ENCODE measurements at regions not wholly inside any gene's neighbourhood (a gene's known extent, or its start where the extent isn't known, plus 50 kb on each side); places are given as distances from the start of the nearest gene placed in this dataset.

DNA sequence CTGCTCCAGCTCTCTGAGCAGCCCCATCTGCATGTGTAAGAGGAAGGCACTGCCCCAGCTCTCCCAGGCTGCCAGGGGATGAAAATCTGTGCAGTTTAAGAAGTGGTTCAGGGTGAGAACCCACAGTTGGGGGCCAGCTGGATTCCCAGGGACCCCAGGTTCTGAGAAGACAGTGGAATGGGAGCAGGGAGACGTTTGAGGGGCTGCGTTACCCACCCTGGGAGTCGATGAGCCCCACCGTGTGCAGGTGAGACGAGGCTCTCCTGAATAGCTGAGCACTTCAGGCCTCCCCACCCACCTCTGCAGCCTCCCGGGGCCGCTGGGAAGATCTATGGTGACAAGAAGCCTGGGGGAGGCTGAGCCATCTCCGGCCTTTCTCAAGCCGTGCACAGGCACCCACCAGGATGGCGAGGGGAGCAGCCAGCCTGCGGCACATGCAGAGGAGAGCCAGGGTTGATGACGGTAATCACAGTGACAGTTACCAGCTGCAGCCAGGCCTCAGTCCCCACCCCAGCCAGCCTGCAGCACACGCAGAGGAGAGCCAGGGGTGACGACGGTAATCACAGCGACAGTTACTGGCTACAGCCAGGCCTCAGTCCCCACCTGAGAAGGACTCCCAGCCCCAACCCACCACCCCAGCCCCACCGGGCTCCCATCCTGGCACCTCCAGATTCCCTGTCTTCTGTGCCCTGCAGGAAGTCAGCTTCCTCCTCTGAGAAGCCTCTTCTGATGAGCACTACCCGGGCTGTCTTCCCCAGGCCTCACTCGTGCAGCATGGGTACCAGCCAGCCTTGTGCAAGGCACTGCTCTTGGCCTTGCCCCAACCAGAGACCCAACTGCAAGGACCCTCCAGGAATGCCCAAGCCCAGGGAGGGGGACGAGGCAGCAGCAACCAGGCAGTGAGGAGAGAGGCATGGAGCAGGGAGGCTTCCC lies 150.8 kb upstream of the PPP1R26 start:
- Histone ChIP-seq H3K36me3 (ENCODE audit: insufficient read depth, low read length) (no peaks in the 10 kb centered on the region), H3K9ac (ENCODE audit: low read length) (no peak overlapping the region), H3K27me3 (ENCODE audit: low read length) (no peaks in the 10 kb centered on the region), H3K4me1 (ENCODE audit: low read length) (no peaks in the 10 kb centered on the region), H2AFZ (ENCODE audit: low read length) (no peak overlapping the region), H3K4me3 (ENCODE audit: low read length) (no peak overlapping the region), H3K4me2 (ENCODE audit: low read depth, low read length, poor library complexity, severe bottlenecking) (no peak overlapping the region), H3K9me3 (ENCODE audit: low read length) (no peaks in the 10 kb centered on the region), H3K9me2 (replicated peaks; ENCODE audit: insufficient read depth, low read length) (no peaks in the 10 kb centered on the region), H3K79me2 (ENCODE audit: low read length) (no peaks in the 10 kb centered on the region), H3K27ac (ENCODE audit: low read length) (no peak overlapping the region), H4K20me1 (ENCODE audit: insufficient read depth, low read depth, low read length) (no peaks in the 10 kb centered on the region)
- no peak for DNase-seq

DNA sequence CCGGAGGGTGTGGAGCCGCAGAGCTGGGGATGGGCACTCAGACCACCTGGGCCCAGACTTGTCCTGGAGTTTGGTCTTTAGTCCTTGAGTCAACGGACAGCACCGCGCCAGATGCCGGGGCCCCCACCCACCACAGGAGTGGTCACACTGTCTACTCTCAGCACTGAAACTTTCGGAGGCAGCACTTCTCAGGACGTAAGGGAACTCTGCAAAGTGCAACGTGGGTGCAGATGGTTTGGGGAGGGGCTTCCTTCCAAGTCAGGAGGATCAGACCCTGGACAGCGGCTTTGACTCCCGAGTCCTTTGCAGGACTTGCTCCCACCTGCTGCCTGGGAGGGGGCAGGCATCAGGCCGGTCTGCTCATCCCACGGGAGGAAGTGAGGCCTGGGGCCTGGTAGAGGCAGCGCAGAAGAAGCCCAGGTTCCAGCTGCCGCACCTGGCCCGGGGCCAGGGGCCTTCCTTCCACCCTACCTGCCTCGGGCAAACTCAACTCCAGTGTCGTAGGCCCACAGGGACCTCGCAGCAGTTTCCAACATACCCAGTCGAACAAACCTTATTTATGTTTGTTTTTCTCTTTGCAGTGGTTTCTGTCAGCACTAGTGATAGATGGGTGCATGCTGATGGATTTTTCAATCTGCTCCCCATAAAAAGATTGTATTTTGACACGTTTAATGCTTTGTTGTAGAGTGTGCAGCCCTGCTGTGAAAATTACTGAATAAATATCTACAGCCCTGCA lies 149.8 kb upstream of the PPP1R26 start:
- Histone ChIP-seq H2AFZ (ENCODE audit: low read length) (no peak overlapping the region), H3K9me3 (ENCODE audit: low read length) (no peaks in the 10 kb centered on the region), H3K4me1 (ENCODE audit: low read length) (no peaks in the 10 kb centered on the region), H3K79me2 (ENCODE audit: low read length) (no peaks in the 10 kb centered on the region), H3K27me3 (ENCODE audit: low read length) (no peaks in the 10 kb centered on the region), H3K27ac (ENCODE audit: low read length) (no peak overlapping the region), H3K9ac (ENCODE audit: low read length) (no peak overlapping the region), H3K36me3 (ENCODE audit: insufficient read depth, low read length) (no peaks in the 10 kb centered on the region), H3K9me2 (replicated peaks; ENCODE audit: insufficient read depth, low read length) (no peaks in the 10 kb centered on the region), H3K4me3 (ENCODE audit: low read length) (no peak overlapping the region), H4K20me1 (ENCODE audit: insufficient read depth, low read depth, low read length) (no peaks in the 10 kb centered on the region), H3K4me2 (ENCODE audit: low read depth, low read length, poor library complexity, severe bottlenecking) (no peak overlapping the region)
- no peak for DNase-seq

DNA sequence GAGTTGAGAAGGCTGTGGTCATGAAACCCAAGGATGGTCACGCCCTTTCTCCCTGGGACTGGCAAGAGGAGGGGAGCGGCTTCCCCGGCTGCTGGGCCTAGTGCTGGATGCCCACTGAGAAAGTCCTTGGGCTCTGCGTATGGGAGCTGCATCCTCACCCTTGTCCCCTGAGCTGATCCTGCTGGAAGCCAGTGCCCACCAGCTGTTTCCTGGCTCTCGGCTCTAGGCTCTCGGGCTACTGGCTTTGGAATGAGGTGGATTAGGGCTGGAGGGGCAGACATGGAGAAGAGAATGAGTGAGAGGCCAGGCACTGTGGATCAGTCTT lies 149.3 kb upstream of the PPP1R26 start:
- no peak overlapping the region for H3K9ac ChIP-seq (ENCODE audit: low read length)
- no peaks in the 10 kb centered on the region for H3K36me3 ChIP-seq (ENCODE audit: insufficient read depth, low read length)
- H4K20me1 ChIP-seq (ENCODE audit: insufficient read depth, low read depth, low read length): no peaks in the 10 kb centered on the region
- no peak for DNase-seq
- H2AFZ ChIP-seq (ENCODE audit: low read length): no peak overlapping the region
- no peak overlapping the region for H3K27ac ChIP-seq (ENCODE audit: low read length)
- H3K9me2 ChIP-seq (replicated peaks; ENCODE audit: insufficient read depth, low read length): no peaks in the 10 kb centered on the region
- no peaks in the 10 kb centered on the region for H3K9me3 ChIP-seq (ENCODE audit: low read length)
- H3K27me3 ChIP-seq (ENCODE audit: low read length): no peaks in the 10 kb centered on the region
- H3K79me2 ChIP-seq (ENCODE audit: low read length): no peaks in the 10 kb centered on the region
- H3K4me2 ChIP-seq (ENCODE audit: low read depth, low read length, poor library complexity, severe bottlenecking): no peak overlapping the region
- H3K4me1 ChIP-seq (ENCODE audit: low read length): no peaks in the 10 kb centered on the region
- H3K4me3 ChIP-seq (ENCODE audit: low read length): no peak overlapping the region

DNA sequence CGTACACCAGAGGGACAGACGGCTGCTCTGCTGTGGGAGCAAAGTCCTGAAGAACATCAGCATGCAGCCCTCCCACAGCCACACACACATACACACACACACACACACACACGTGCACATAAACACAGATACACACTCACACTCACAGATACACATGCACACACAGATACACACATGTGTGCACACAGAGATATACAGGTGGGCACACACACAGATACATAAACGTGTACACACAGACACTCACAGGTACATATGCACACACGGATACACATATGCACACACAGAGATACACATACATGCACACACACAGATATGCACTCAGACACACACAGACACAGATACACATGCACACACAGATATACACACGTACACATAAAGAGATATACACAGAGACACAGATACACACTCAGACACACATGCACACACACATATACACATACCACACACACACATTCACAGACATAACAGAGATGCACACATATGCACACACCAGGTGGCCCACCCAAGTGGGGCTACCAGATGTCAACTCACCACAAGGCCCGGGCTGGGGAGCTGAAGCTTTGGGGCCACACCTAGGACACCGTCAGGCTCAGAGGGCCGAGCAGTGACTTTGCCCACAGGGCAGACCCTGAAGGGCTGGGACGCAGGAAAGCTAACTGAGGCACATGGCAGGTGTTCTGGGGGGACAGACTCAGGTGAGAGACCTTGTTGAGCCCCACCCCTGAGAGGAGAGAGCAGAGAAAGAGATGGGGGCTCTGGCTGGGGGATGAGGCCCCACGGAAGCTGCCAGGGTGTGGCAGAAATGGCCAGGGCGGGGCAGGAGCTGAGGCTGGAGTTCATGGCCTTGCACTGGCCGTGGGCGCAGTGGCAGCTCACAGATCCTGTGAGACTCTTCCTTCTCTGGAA lies 148.6 kb upstream of the PPP1R26 start:
- Histone ChIP-seq H3K4me3 (ENCODE audit: low read length) (no peak overlapping the region), H3K27ac (ENCODE audit: low read length) (no peak overlapping the region), H3K9me2 (replicated peaks; ENCODE audit: insufficient read depth, low read length) (no peaks in the 10 kb centered on the region), H2AFZ (ENCODE audit: low read length) (no peak overlapping the region), H4K20me1 (ENCODE audit: insufficient read depth, low read depth, low read length) (no peaks in the 10 kb centered on the region), H3K9ac (ENCODE audit: low read length) (no peak overlapping the region), H3K4me2 (ENCODE audit: low read depth, low read length, poor library complexity, severe bottlenecking) (no peak overlapping the region), H3K79me2 (ENCODE audit: low read length) (no peaks in the 10 kb centered on the region), H3K27me3 (ENCODE audit: low read length) (no peaks in the 10 kb centered on the region), H3K9me3 (ENCODE audit: low read length) (no peaks in the 10 kb centered on the region), H3K36me3 (ENCODE audit: insufficient read depth, low read length) (no peaks in the 10 kb centered on the region), H3K4me1 (ENCODE audit: low read length) (no peaks in the 10 kb centered on the region)
- no peak for DNase-seq

DNA sequence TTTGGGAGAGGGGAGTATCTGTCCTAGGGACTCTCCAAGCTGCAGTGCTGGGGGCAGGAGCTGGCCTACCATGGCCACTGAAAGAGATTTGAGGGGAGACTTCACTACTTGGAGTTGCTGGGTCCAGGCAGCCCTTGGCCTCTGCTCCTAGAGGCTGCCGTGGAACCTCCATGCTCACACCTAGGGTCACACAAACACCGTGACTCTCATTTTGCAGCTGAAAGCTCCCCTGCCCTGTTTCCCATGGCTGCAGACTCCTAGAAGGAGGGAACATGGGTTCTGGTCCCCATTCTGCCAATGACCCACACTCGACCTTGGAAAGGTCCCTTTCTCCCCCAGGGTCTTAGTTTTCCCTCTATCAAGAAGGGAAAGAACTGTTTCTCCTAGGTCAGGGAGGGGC lies 147.1 kb upstream of the PPP1R26 start:
- no peaks in the 10 kb centered on the region for H3K9me2 ChIP-seq (replicated peaks; ENCODE audit: insufficient read depth, low read length)
- H3K4me1 ChIP-seq (ENCODE audit: low read length): no peaks in the 10 kb centered on the region
- no peaks in the 10 kb centered on the region for H4K20me1 ChIP-seq (ENCODE audit: insufficient read depth, low read depth, low read length)
- H3K27me3 ChIP-seq (ENCODE audit: low read length): no peaks in the 10 kb centered on the region
- H3K9ac ChIP-seq (ENCODE audit: low read length): no peak overlapping the region
- DNase-seq: no peak
- no peak overlapping the region for H3K4me3 ChIP-seq (ENCODE audit: low read length)
- H3K9me3 ChIP-seq (ENCODE audit: low read length): no peaks in the 10 kb centered on the region
- H3K4me2 ChIP-seq (ENCODE audit: low read depth, low read length, poor library complexity, severe bottlenecking): no peak overlapping the region
- H2AFZ ChIP-seq (ENCODE audit: low read length): no peak overlapping the region
- no peaks in the 10 kb centered on the region for H3K79me2 ChIP-seq (ENCODE audit: low read length)
- no peaks in the 10 kb centered on the region for H3K36me3 ChIP-seq (ENCODE audit: insufficient read depth, low read length)
- H3K27ac ChIP-seq (ENCODE audit: low read length): no peak overlapping the region

DNA sequence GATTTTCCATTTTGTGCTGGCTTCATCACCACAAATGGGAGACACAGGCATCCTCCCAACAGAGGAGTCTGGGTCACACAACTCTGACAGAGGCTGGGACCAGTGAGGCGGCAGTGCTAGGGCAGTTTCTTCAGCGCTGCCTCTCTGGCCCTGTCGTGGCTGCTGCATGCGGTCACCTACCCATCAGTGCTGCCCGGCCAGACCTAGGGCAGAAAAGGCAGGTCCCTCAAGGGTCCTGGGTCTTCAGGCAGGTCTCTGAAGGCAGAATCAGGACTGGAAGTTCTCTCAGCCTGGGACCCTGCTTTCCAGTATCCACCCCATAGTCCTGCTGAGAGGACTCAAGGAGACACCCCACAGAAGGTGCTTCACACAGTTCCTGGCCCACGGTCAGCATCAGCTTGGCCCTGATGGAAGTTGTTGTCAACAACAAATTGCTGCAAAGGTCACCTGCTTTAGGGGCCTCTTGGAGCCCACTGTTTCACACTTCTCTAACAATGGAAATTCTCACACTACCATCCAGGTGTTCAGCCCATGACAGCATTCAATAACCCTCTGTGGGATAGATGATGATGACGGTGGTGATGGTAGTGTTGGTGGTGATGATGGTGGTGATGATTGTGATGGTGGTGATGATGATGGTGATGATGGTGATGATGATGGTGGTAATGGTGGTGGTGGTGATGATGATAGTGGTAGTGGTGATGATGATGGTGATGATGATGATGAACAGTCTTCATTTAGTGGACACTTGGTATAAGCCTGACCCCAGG lies 146.4 kb upstream of the PPP1R26 start:
- Histone ChIP-seq H4K20me1 (ENCODE audit: insufficient read depth, low read depth, low read length) (no peaks in the 10 kb centered on the region), H3K4me1 (ENCODE audit: low read length) (no peaks in the 10 kb centered on the region), H3K4me3 (ENCODE audit: low read length) (no peak overlapping the region), H3K36me3 (ENCODE audit: insufficient read depth, low read length) (no peaks in the 10 kb centered on the region), H3K27me3 (ENCODE audit: low read length) (no peaks in the 10 kb centered on the region), H3K4me2 (ENCODE audit: low read depth, low read length, poor library complexity, severe bottlenecking) (no peak overlapping the region), H3K9ac (ENCODE audit: low read length) (no peak overlapping the region), H3K9me2 (replicated peaks; ENCODE audit: insufficient read depth, low read length) (no peaks in the 10 kb centered on the region), H3K27ac (ENCODE audit: low read length) (no peak overlapping the region), H3K9me3 (ENCODE audit: low read length) (no peaks in the 10 kb centered on the region), H3K79me2 (ENCODE audit: low read length) (no peaks in the 10 kb centered on the region), H2AFZ (ENCODE audit: low read length) (no peak overlapping the region)
- DNase-seq: no peak

GRCh38 chr9:135334953-135335460 lies 144.6 kb upstream of the PPP1R26 start:
- DNase-seq: no peak
- H3K9me2 ChIP-seq (replicated peaks; ENCODE audit: insufficient read depth, low read length): no peaks in the 10 kb centered on the region
- no peaks in the 10 kb centered on the region for H3K4me1 ChIP-seq (ENCODE audit: low read length)
- no peaks in the 10 kb centered on the region for H4K20me1 ChIP-seq (ENCODE audit: insufficient read depth, low read depth, low read length)
- no peaks in the 10 kb centered on the region for H3K79me2 ChIP-seq (ENCODE audit: low read length)
- H3K9me3 ChIP-seq (ENCODE audit: low read length): no peaks in the 10 kb centered on the region
- no peaks in the 10 kb centered on the region for H3K27me3 ChIP-seq (ENCODE audit: low read length)
- H3K36me3 ChIP-seq (ENCODE audit: insufficient read depth, low read length): no peaks in the 10 kb centered on the region
- no peak overlapping the region for H3K9ac ChIP-seq (ENCODE audit: low read length)
- no peak overlapping the region for H3K27ac ChIP-seq (ENCODE audit: low read length)
- H2AFZ ChIP-seq (ENCODE audit: low read length): no peak overlapping the region
- H3K4me3 ChIP-seq (ENCODE audit: low read length): no peak overlapping the region
- H3K4me2 ChIP-seq (ENCODE audit: low read depth, low read length, poor library complexity, severe bottlenecking): no peak overlapping the region

Data from Karpas-422 (cell line).